HG03135 (cell line): ENCODE measurements at regions not wholly inside any gene's neighbourhood (a gene's known extent, or its start where the extent isn't known, plus 50 kb on each side); places are given as distances from the start of the nearest gene placed in this dataset.

Source experiments
- ATAC-seq: cut with Tn5 transposase; IDR thresholded peaks from one replicate; pipeline ENCODE4 v1.9.1; 2021; ENCODE audit warnings: mild to moderate bottlenecking, moderate library complexity; ENCODE audit not compliant: unreplicated experiment

DNA sequence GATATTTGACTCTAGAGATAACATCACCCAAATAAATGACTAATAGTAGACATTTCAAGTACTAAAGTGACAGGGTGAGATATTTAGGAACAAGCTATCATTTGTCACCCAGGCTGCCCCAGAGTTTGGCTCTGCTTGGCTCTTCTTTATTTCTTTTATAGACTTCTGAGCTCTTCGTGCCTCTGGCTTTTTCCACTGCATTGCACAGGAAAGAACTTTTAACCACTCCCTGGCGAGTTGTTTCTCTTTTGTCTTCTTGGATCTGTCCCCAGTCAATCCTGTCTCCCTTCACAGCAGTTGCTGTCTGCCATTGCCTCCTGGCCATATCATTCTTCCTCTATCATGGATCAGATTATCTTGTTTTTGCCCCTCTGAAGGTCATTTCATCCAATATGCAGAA, 339.2 kb upstream of the DCBLD2 start:
- ATAC-seq: no peak

DNA sequence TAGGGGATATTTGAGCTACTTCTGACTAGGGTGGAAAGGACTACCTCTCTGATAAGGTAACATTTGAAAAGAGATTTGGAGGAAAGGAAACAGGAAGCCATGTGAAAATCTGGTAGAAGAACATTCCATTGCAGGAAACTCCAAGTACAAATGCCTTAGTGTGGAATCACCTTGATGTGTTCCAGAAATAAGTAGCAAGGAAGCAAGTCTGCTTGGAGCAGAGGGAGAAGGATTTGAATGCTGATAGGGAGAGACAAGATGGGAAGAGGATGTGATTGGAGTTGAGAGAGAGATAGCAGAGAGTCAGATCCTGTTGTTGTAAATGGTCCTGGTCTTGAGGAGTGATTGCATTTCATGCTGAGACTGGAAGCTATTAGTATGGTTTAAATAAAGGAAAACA, 335.1 kb upstream of the DCBLD2 start:
- ATAC-seq: no peak

DNA sequence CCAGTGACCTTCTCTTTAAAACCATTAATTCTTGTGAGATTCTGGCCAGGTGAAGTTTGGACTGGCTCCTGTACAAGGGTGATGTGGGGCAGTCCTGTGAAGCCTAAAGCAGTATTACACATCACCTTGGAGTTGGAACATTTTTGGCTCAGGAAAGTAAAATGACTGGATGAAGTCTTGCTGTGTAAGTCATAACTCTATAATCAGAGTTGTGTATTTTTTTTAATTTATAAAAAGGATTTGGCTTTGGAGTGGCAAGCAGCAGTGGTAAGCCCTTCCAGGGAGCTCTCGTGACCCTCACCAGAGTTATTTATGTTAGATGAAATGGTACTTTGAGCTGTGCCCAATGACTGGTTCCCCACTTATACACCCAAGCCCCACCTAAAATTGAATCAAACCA, 331.2 kb upstream of the DCBLD2 start:
- no peak for ATAC-seq

DNA sequence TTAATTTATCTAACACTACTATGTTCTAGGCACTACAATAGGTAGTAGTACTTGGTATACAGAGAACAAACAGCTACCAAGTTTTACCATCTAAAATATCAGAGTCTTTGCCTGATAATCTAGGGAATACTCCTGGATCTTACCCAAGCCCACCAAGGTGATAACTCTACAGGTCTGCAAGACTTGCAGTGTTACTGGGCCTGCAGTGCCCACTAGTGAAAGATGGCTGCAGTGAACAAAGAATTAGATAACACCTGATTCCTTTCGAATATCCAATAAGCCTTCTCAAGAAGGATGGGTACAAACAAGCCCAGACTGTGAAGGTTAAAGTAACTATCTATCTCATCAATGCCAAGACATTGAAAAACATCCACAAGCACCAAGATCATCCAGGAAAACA, 317.0 kb upstream of the DCBLD2 start:
- no peak for ATAC-seq

DNA sequence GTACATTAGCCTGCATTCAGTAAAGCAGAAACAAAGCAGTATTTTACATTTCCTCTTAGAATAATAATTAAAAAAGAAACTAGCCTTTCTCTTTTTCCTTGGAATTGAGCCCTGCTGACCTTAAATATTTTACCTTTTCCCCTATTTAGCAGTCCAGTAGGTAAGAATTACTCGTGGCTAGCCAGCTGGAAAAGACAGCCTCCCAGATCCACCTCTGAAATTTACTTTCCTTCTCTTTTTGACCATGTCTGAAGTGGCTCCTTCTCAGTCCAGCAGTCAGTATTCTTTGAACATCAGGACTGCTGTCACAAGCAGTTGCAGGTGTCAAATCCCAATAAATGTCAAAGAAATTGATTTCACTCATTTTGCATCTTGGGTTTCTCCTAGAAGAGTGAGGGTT, 311.5 kb upstream of the DCBLD2 start:
- ATAC-seq: no peak

DNA sequence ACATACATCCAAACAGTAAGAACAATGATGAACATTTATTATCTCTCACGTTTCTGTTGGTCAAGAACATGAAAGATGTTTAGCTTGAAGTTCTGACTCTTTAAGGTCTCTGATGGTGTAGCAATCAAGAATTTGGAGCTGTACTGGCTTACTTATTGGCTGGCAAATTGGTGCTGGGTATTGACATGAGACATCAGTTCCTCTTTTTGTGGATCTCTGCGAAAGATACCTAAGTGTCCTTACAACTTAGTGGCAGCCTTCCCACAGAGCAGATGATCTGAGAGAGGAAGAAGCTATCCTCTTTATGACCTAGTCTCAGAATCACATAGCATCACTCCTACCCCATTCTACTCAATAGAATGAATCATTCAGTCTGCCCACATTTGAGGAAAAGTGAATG, 309.8 kb upstream of the DCBLD2 start:
- no peak for ATAC-seq

DNA sequence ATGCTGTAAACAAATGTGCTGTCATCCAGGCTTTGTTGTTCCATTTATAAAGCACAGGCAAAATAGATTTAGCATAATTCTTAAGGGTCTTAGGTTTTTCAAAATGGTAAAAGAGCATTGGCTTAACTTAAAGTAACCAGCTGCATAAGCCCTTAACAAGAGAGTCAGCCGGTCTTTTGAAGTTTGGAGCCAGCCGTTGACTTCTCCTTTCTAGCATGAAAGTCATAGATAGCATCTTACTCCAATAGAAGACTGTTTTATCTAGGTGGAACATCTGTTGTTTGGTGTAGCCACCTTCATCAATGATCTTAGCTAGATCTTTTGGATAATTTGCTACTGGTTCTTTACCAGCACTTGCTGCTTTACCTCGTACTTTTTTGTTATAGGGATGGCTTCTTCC, 297.5 kb upstream of the DCBLD2 start:
- no peak for ATAC-seq

DNA sequence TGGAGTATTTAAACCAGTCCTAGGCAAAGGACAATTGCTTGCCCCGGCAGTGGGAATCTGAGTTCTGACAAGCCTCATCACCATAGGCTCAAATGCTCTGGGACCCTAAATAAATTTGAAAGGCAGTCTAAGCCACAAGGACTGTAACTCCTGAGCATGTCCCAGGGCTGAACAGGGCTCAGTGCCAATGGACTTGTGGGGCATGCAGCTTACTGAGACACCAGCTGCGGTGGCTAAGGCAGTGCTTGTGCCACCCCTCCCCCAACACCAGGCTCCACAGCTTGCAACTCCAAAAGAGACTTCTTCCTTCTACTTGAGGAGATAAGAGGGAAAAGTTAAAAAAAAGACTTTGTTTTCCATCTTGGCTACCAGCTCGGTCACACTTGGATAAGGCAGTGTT, 289.7 kb upstream of the DCBLD2 start:
- no peak for ATAC-seq

DNA sequence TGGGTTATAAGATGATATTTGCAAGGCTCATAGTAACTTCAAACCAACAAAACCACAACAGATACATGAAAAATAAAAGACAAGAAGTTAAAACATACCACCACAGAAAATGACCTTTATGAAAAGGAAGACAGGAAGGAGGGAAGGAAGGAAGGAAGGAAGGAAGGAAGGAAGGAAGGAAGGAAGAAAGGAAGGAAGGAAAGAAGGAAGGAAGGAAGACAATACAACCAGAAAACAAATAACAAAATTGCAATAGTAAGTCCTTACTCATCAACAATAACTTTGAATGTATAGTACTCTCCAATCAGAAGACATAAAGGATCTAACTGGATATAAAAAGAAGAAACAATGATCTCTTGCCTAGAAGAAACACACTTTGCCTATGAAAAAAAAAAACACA, 287.4 kb upstream of the DCBLD2 start:
- no peak for ATAC-seq

DNA sequence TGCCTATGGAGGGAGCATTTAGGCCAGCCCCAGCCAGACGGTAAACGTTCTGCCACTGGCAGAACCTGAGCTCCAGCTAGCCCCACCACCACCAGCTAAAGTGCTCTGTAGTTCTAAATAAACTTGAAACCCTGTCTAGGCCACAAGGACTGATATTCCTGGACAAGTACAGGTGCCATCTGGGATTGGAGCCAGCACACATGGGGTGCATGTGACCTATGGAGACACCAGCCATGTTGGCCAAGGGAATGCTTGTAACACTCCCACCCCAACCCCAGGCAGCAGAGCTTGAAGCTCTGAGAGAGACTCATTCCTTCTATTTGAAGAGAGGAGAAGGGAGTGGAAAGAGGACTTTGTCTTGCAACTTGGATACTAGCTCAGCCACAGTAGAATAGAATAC, 284.5 kb upstream of the DCBLD2 start:
- no peak for ATAC-seq

DNA sequence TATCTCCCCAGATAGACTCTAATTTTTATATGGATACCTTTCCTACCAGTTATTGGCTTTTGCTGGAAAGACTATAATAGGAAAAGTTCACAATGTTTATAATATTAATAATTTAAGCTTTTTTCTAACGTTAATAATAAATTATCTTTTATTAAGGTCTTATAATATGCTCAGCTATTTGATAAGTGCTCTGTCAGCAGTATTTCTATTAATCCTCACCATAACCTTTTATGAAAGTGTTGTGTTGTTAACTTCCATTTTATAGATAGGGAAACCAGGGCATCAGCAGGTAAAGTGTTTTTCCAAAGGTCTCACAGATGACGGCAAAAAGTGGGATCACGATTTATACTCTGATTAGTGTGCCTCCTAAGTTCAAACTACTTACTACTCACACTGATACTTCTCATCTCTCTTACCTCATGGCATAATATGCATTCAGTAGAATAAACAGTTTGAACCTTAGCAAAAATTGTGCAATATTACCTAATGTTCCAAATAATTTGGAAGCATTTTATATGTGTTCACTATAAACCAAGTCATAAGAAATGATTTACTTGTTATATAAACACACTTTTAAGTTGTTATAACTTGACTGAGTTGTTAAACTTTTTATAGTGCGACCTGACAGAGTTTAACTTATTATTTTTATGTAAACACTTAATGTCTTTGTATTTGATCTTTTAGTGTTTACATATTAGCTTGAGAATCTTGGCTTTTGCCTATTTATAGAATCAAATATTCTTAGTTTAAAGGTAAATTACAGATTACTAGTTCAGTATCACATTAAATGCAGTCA, 274.9 kb upstream of the DCBLD2 start:
- no peak for ATAC-seq

DNA sequence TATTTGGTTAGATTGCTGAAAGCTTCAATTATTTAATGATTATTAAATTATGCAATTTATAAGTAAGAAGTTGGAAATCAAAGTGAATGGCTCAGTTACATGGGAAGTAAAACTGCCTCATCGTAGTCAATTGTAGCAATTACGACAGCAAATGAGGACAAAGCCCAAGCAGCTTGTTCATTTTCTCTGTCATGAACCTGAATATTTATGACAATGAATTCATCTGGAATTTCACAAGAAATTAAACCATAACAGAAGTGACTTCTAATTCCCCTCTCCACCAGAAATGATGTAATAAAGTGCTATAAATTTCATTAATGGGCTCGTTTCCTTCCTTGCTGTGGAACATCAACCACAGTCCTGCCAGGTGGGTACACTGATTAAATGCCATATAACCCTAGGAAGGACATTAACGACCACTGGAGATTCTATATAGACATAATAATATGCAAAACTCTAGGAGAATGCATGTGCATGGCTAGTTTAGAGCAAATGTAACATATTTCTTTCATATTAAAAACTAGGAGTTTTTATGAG, 273.8 kb upstream of the DCBLD2 start:
- ATAC-seq: no peak

DNA sequence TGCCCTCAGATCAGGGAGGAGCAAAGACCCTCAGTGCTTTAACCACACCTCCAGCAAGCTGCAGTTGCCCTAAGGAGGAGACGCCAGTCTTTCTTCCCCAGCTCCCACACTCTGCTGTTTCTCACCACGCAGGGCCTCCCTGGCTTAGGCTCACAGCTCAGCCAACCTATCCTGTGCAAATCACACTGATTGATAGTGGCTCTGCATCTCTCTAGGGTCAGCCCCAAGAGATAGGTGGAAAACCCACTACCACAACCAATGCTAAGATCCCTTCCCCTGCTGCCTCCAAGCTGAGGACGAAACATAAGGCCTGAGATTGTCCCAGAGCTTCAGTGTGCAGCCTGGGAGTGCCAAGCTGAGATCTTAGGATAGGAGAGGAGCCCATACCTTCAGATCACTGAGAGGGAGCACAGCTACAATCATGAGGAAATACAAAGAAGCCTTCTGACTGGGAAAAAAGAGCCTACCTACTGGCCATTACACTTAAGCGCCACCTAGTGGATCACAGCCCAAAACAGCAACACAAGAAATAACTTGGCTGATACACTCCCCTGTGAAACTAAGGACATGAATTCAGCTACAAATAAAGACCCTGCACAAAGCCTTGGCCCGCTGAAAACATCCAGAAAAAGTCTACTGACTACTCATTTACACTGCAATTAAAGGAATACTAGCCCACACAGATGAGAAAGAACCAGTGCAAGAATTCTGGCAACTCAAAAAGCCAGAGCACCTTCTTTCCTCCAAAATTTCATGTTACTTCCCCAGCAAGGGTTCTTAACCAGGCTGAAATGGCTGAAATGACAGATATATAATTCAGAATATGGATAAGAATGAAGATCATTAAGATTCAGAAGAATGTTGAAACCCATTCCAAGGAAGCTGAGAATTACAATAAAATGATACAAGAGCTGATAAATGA, 271.5 kb upstream of the DCBLD2 start:
- ATAC-seq: no peak

DNA sequence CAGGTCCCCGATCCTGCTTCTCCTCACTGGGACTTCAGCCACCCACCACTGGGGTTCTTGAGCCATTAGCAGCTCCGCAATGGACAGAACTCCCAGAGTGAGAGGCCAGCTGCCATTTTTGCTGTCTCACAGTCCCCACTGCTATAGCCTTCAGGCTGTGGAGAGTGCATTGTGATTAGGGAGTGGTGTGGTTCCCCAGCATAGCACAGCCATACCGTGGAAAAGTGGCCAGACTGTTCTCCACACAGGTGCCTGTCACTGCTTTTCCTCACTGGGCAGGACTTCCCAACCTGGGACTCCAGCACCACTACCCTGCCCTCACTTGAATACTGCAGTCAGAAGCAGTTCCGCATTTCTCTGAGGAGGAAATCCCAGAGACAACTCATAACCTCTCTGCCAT, 270.3 kb upstream of the DCBLD2 start:
- no peak for ATAC-seq

DNA sequence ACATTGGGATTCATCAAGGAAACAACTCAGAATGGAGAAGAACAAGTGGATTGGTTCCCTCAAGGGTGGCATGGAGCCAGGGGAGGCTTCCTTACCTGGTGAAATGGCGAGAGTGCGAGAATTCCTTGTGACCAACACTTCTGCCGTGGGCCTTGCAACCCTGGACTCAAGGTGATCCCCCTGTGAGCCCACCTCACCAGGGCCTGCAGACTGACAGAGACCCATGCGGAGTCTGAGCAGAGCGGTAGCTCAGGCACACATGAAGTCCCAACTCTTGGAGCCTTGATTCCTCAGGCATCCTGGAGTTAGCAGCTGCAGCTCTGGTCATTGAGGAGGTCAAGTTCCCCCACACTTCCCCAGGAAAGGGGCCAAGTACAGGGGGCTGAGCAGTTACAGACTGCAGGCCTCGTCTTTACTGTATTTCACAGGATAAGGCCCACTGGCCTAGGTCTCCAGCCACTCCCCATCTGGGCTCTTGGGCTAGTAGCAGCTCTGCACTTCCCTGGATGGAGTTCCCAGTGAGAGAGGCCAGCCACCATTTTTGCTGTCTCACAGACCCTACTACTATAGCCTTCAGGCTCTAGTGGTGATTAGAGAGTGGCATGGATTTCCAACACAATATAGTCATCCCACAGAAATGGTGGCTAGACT, 269.5 kb upstream of the DCBLD2 start:
- no peak for ATAC-seq

DNA sequence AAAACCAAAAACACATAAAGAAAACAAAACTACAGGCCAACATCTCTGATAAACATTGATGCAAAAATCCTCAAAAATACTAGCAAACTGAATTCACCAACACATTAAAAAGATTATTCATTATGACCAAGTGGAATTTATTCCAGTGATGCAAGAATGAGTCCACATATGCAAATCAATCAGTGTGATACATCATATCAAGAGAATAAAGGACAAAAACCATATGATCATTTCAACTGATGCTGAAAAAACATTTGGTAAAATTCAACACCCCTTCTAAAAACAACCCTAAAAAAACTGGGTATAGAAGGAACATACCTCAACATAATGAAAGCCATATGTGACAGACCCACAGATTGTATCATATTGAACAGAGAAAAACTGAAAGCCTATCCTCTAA, 265.6 kb upstream of the DCBLD2 start:
- no peak for ATAC-seq

DNA sequence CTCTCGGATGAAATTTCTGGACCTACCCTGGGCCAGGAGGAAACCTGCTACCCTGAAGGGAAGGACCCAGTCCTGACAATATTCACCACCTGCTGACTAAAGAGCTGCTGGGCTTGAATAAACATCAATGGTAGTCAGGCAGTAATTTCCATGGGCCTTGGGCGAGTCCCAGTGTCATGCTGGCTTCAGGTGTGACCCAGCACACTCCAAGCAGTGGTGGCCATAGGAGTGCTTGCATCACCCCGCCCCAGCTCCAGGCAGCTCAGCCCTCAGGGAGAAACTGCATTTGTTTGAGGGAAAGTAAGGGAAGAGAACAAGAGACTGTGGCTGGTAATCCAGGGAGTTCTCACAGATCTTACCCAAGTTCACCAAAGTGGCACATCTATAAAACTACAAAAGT, 261.8 kb upstream of the DCBLD2 start:
- ATAC-seq: no peak

DNA sequence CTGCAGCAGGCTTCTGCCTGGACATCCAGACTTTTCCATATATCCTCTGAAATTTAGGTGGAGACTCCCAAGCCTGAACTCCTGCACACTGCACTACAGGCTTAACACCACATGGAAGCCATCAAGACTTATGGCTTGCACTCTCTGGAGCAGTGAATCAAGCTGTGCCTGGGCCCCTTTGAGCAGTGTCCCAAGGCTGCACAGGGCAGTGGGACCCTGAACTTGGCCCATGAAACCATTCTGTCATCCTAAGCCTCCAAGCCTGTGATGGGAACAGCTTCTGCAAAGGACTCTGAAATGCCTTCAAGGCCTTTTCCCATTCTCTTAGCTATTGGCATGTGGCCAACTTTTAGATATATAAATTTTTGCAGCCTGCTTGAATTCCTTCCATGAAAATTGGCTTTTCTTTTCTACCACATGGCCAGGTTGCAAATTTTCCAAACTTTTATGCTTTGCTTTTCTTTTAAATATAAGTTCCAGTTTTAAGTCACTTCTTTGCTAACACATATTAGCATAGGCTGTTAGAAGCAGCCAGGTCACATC, 257.8 kb upstream of the DCBLD2 start:
- no peak for ATAC-seq

DNA sequence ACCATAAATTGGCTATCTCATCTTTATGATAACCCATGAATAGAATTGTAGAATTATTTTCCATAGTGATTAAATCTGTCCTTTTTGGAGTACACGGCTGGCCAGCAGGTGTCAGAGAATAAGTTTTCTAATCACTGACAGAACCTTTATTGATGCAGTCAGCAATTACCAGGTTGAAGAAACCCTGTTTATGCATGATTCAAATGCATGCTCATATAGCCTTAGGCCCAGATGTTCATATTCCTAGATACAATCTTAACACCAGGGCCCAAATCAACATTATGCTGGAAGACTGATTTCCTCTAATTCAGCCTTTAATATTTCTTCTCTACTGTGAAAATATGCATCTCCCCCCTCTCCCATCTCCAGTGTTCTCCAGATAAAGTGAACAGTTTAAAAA, 243.5 kb upstream of the DCBLD2 start:
- ATAC-seq: no peak

DNA sequence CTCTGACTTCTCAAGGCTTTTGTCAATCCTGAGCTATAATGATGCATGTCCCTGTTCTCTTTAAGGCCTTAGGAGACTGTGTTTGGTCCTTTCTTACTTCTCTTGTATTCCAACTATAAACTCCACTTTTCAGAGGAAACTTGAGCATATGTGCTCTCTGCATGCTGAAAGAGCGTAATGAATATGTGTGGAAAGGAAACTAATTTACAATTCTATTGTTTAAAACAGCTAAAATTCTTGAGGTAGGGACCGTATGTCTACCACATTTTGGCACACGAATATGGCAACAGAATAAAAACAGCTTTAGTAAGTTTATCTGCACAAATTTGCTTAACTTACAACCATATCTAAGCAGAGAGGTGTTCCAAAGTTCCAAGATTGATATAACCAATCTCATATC, 242.0 kb upstream of the DCBLD2 start:
- ATAC-seq: no peak

DNA sequence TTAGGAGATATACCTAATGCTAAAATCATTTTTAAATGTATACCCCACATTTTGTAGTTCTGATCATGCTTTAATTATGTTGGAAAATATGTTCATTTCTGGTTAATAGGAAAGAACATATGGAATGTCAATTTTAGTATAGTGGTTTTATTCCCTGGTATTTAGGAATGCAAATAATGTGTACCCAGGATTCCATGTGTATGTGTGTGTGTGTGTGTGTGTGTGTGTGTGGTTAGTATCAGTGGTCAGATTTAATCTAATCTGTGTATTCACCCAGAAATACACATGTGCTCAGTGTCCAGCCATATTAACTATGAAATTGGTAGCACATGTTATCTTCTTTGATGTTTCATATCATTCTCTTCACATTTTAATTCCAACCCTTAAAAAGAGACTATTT, 233.5 kb upstream of the DCBLD2 start:
- ATAC-seq: no peak
